ENCODE measurements at regions not wholly inside any gene's neighbourhood (a gene's known extent, or its start where the extent isn't known, plus 50 kb on each side); places are given as distances from the start of the nearest gene placed in this dataset.

DNA sequence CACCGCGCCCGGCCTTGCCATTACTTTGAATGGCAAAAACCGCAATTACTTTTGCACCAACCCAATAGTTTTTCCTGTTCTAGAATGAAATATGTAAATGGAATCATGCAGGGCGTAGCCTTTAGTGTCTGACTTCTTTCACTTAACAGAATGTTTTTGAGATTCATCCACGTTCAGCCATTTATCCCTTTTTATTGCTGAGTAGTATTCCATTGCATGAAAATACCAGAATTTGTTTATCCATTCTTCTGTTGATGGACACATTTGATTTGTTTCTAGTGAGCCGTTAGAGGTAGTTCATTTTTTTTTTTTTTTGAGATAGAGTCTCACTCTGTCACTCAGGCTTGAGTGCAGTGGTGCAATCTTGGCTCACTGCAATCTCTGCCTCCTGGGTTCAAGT, 90.6 kb downstream of the SLC25A47 start (continued):
- TF ChIP-seq, protein P1, sequence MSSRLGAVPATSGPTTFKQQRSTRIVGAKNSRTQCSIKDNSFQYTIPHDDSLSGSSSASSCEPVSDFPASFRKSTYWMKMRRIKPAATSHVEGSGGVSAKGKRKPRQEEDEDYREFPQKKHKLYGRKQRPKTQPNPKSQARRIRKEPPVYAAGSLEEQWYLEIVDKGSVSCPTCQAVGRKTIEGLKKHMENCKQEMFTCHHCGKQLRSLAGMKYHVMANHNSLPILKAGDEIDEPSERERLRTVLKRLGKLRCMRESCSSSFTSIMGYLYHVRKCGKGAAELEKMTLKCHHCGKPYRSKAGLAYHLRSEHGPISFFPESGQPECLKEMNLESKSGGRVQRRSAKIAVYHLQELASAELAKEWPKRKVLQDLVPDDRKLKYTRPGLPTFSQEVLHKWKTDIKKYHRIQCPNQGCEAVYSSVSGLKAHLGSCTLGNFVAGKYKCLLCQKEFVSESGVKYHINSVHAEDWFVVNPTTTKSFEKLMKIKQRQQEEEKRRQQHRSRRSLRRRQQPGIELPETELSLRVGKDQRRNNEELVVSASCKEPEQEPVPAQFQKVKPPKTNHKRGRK (CRISPR knock-in tag; IDR thresholded peaks at IDR 0.05; ENCODE audit: borderline replicate concordance), result no peak
- no peak for TF ChIP-seq CREB1 (CRISPR knock-in tag; IDR thresholded peaks at IDR 0.05)
- no peak for TF ChIP-seq JAZF1 (CRISPR knock-in tag; IDR thresholded peaks at IDR 0.05)

DNA sequence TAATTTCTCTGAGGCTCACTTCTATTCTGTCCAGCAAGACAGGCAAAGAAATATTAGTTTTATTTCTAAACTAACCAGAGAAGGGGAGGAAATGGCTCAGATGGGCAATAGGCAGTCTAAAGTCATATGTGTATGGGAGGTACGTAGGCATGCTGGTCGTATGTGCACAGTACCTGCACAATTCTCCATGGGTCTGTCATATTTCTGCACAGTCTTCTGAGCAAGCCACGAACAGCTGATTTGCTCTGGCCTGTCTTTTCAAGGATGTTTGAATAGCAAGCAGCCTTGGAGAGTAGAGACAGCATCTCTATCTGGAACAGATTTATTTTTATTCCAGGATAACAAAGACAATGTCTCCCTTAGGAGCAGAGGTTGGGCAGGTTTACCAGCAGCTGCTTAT, 92.1 kb downstream of the SLC25A47 start:
- no peak for ATAC-seq
- DNase-seq (ENCODE audit: low spot score), result no peak
- ChIA-PET POLR2A (no interaction called here), CTCF (interaction anchor here (0.7 to 4.0 kb wide), 5 partner anchors 25 to 238 kb away, joined by 3 to 49 read pairs (median 4); no protein-coding TSS in a partner anchor)
- no peaks in the 10 kb centered on the region for H3K27me3 Mint-ChIP-seq (ENCODE audit: low read depth)
- H3K4me3 Mint-ChIP-seq, result no peak overlapping the region
- TF ChIP-seq, protein P2, sequence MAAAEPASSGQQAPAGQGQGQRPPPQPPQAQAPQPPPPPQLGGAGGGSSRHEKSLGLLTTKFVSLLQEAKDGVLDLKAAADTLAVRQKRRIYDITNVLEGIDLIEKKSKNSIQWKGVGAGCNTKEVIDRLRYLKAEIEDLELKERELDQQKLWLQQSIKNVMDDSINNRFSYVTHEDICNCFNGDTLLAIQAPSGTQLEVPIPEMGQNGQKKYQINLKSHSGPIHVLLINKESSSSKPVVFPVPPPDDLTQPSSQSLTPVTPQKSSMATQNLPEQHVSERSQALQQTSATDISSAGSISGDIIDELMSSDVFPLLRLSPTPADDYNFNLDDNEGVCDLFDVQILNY (CRISPR knock-in tag; IDR thresholded peaks at IDR 0.05), result no peak
- TF ChIP-seq HMGA2 (CRISPR knock-in tag; IDR thresholded peaks at IDR 0.05), result no peak
- TF ChIP-seq ZNF121 (CRISPR knock-in tag; IDR thresholded peaks at IDR 0.05), result no peak
- TF ChIP-seq, protein P3, sequence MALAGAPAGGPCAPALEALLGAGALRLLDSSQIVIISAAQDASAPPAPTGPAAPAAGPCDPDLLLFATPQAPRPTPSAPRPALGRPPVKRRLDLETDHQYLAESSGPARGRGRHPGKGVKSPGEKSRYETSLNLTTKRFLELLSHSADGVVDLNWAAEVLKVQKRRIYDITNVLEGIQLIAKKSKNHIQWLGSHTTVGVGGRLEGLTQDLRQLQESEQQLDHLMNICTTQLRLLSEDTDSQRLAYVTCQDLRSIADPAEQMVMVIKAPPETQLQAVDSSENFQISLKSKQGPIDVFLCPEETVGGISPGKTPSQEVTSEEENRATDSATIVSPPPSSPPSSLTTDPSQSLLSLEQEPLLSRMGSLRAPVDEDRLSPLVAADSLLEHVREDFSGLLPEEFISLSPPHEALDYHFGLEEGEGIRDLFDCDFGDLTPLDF (CRISPR knock-in tag; IDR thresholded peaks at IDR 0.05), result no peak
- TF ChIP-seq TP53 (CRISPR knock-in tag; IDR thresholded peaks at IDR 0.05), result no peak
- TF ChIP-seq NFYB (CRISPR knock-in tag; conservative IDR thresholded peaks at IDR 0.05; ENCODE audit: low read depth), result no peak
- TF ChIP-seq TCF7 (CRISPR knock-in tag; IDR thresholded peaks at IDR 0.05; ENCODE audit: low read depth), result no peak
- TF ChIP-seq, protein P4, sequence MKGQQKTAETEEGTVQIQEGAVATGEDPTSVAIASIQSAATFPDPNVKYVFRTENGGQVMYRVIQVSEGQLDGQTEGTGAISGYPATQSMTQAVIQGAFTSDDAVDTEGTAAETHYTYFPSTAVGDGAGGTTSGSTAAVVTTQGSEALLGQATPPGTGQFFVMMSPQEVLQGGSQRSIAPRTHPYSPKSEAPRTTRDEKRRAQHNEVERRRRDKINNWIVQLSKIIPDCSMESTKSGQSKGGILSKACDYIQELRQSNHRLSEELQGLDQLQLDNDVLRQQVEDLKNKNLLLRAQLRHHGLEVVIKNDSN (CRISPR knock-in tag; IDR thresholded peaks at IDR 0.05), result no peak
- TF ChIP-seq RORB (CRISPR knock-in tag; IDR thresholded peaks at IDR 0.05), result no peak
- H3K9me3 Mint-ChIP-seq, result peaks cover 4% of the 10 kb centered on the region
- peaks cover 11% of the 10 kb centered on the region for H3K4me1 Mint-ChIP-seq
- no peak overlapping the region for H3K27ac Mint-ChIP-seq
- no peaks in the 10 kb centered on the region; the same call in 1 of the 2 replicates for H3K36me3 Mint-ChIP-seq

DNA sequence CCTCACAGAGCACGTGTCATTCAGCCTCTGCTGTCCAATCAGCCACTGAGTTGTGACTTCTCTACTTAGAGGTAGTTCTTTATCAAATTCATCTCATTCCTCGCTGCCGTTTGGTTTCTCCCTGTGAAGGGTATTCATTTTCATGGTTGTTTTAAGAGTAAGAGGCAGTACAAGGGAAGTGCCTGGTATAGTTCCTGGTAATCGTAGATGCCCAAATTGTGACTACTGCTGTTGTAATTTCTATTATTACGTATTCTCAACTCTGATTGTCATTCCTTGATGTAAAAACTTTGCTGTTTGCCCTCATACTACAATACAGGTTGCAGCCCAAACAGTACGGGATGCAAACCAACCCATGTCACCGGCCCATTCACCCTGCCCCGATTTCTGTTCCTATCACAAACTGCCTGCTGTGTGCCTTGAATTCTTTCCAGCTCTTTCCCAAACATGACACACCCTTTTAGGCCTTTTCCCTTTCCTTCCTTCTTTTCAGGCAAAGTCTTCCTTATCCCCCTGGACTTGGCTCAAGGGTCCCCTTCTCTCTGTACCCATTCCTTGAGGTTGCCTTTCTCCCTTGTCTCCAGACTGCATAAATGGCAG, 93.0 kb downstream of the SLC25A47 start:
- Mint-ChIP-seq H3K36me3 (no peaks in the 10 kb centered on the region; the same call in 1 of the 2 replicates), H3K27ac (0 out of 2 replicates have a peak overlapping the region, but pooled peaks have one; percentile 33), H3K4me3 (no peak overlapping the region), H3K27me3 (ENCODE audit: low read depth) (no peaks in the 10 kb centered on the region), H3K9me3 (peaks cover 4% of the 10 kb centered on the region), H3K4me1 (peaks cover 12% of the 10 kb centered on the region)
- DNase-seq (ENCODE audit: low spot score) (no peak), ATAC-seq (no peak)
- CTCF ChIA-PET, result interaction anchor here (1.6 to 4.0 kb wide), 8 partner anchors 21 to 237 kb away, joined by 4 to 65 read pairs (median 12); no protein-coding TSS in a partner anchor
- POLR2A ChIA-PET, result no interaction called here
- TF ChIP-seq GABPB1 (CRISPR knock-in tag; IDR thresholded peaks at IDR 0.05), result no peak
- TF ChIP-seq, protein P5, sequence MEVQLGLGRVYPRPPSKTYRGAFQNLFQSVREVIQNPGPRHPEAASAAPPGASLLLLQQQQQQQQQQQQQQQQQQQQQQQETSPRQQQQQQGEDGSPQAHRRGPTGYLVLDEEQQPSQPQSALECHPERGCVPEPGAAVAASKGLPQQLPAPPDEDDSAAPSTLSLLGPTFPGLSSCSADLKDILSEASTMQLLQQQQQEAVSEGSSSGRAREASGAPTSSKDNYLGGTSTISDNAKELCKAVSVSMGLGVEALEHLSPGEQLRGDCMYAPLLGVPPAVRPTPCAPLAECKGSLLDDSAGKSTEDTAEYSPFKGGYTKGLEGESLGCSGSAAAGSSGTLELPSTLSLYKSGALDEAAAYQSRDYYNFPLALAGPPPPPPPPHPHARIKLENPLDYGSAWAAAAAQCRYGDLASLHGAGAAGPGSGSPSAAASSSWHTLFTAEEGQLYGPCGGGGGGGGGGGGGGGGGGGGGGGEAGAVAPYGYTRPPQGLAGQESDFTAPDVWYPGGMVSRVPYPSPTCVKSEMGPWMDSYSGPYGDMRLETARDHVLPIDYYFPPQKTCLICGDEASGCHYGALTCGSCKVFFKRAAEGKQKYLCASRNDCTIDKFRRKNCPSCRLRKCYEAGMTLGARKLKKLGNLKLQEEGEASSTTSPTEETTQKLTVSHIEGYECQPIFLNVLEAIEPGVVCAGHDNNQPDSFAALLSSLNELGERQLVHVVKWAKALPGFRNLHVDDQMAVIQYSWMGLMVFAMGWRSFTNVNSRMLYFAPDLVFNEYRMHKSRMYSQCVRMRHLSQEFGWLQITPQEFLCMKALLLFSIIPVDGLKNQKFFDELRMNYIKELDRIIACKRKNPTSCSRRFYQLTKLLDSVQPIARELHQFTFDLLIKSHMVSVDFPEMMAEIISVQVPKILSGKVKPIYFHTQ (CRISPR knock-in tag; IDR thresholded peaks at IDR 0.05), result no peak
- no peak for TF ChIP-seq TEAD4 (CRISPR knock-in tag; IDR thresholded peaks at IDR 0.05)
- TF ChIP-seq MYBL2 (CRISPR knock-in tag; IDR thresholded peaks at IDR 0.05), result no peak
- TF ChIP-seq, protein P6, sequence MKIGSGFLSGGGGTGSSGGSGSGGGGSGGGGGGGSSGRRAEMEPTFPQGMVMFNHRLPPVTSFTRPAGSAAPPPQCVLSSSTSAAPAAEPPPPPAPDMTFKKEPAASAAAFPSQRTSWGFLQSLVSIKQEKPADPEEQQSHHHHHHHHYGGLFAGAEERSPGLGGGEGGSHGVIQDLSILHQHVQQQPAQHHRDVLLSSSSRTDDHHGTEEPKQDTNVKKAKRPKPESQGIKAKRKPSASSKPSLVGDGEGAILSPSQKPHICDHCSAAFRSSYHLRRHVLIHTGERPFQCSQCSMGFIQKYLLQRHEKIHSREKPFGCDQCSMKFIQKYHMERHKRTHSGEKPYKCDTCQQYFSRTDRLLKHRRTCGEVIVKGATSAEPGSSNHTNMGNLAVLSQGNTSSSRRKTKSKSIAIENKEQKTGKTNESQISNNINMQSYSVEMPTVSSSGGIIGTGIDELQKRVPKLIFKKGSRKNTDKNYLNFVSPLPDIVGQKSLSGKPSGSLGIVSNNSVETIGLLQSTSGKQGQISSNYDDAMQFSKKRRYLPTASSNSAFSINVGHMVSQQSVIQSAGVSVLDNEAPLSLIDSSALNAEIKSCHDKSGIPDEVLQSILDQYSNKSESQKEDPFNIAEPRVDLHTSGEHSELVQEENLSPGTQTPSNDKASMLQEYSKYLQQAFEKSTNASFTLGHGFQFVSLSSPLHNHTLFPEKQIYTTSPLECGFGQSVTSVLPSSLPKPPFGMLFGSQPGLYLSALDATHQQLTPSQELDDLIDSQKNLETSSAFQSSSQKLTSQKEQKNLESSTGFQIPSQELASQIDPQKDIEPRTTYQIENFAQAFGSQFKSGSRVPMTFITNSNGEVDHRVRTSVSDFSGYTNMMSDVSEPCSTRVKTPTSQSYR (CRISPR knock-in tag; IDR thresholded peaks at IDR 0.05), result no peak
- TF ChIP-seq, protein P7, sequence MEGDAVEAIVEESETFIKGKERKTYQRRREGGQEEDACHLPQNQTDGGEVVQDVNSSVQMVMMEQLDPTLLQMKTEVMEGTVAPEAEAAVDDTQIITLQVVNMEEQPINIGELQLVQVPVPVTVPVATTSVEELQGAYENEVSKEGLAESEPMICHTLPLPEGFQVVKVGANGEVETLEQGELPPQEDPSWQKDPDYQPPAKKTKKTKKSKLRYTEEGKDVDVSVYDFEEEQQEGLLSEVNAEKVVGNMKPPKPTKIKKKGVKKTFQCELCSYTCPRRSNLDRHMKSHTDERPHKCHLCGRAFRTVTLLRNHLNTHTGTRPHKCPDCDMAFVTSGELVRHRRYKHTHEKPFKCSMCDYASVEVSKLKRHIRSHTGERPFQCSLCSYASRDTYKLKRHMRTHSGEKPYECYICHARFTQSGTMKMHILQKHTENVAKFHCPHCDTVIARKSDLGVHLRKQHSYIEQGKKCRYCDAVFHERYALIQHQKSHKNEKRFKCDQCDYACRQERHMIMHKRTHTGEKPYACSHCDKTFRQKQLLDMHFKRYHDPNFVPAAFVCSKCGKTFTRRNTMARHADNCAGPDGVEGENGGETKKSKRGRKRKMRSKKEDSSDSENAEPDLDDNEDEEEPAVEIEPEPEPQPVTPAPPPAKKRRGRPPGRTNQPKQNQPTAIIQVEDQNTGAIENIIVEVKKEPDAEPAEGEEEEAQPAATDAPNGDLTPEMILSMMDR (IDR thresholded peaks at IDR 0.05), result no peak
- no peak for TF ChIP-seq ZNF423 (CRISPR knock-in tag; IDR thresholded peaks at IDR 0.05)
- TF ChIP-seq FOXP1 (CRISPR knock-in tag; IDR thresholded peaks at IDR 0.05; ENCODE audit: borderline replicate concordance), result no peak
- TF ChIP-seq, protein P2 (CRISPR knock-in tag; IDR thresholded peaks at IDR 0.05), result no peak
- no peak for TF ChIP-seq TP53 (CRISPR knock-in tag; IDR thresholded peaks at IDR 0.05)
